NCI-H748 treated with DMSO at 0.1 percent for 48 hours (cell line): ENCODE measurements at regions not wholly inside any gene's neighbourhood (a gene's known extent, or its start where the extent isn't known, plus 50 kb on each side); places are given as distances from the start of the nearest gene placed in this dataset.

Experiments used
- DNase-seq: peaks from one replicate; lab custom pipeline; 2025; lab: John Stamatoyannopoulos, UW

- no peak for DNase-seq
These were observed 78.3 kb upstream of the ADAMTS16 start for GRCh38 chr5:5061836-5062235.

GRCh38 chr5:5062525-5063302 lies 77.4 kb upstream of the ADAMTS16 start:
- no peak for DNase-seq

- no peak for DNase-seq
These were observed 76.6 kb upstream of the ADAMTS16 start for GRCh38 chr5:5063533-5063953.

GRCh38 chr5:5065472-5065871 lies 74.7 kb upstream of the ADAMTS16 start:
- DNase-seq = no peak

- DNase-seq = no peak
These were observed 73.6 kb upstream of the ADAMTS16 start for GRCh38 chr5:5066276-5067186.

GRCh38 chr5:5069851-5070250 lies 70.3 kb upstream of the ADAMTS16 start:
- DNase-seq = no peak

- DNase-seq = no peak
These were observed 68.6 kb upstream of the ADAMTS16 start for GRCh38 chr5:5071554-5071953.

GRCh38 chr5:5077236-5077635 lies 62.9 kb upstream of the ADAMTS16 start:
- no peak for DNase-seq

- DNase-seq = no peak
These were observed 61.9 kb upstream of the ADAMTS16 start for GRCh38 chr5:5078009-5078897.

- no peak for DNase-seq
These were observed 60.3 kb upstream of the ADAMTS16 start for GRCh38 chr5:5079876-5080275.

- no peak for DNase-seq
These were observed 59.3 kb upstream of the ADAMTS16 start for GRCh38 chr5:5080790-5081189.

GRCh38 chr5:5085381-5085780 lies 54.7 kb upstream of the ADAMTS16 start:
- no peak for DNase-seq

- no peak for DNase-seq
These were observed 50.1 kb upstream of the ADAMTS16 start for GRCh38 chr5:5089895-5090649.
